Panc1 (cell line): ENCODE measurements at regions not wholly inside any gene's neighbourhood (a gene's known extent, or its start where the extent isn't known, plus 50 kb on each side); places are given as distances from the start of the nearest gene placed in this dataset.

Experiments
- ATAC-seq: fragments of 200-7000 bp; cut with Tn5 transposase; 2 replicates; pipeline ENCODE4 v1.9.1; 2020; ENCODE audit warnings: mild to moderate bottlenecking, moderate library complexity
- BruUV-seq: library from RNA; stranded (reverse); fragments of 400-500 nt; replicated peaks from 2 replicates; lab custom pipeline; 2021; lab: Mats Ljungman, UMichigan
- CTCF ChIA-PET: fragments of 300-600 bp; sonication (Branson Sonifier 250); formaldehyde crosslinking; loops from one replicate; lab custom pipeline; 2022; ENCODE audit warnings: antibody characterized with exemption; lab: Charles Lee
- POLR2A ChIA-PET: fragments of 300-600 bp; sonication (Branson Sonifier 250); formaldehyde crosslinking; loops from one replicate; lab custom pipeline; 2022; ENCODE audit warnings: antibody characterized with exemption; lab: Charles Lee
- DNase-seq: peaks from one replicate; pipeline ENCODE4 v3.0.0-alpha.2; 2010; ENCODE audit warnings: low read depth, low spot score
- H3K27ac ChIP-seq: 2 replicates; pipeline ENCODE4 v1.5.1; 2011; ENCODE audit warnings: mild to moderate bottlenecking, low read length, inconsistent platforms
- H3K27me3 ChIP-seq: fragments of 200-500 bp; sonication (Bioruptor generic); 2 replicates; pipeline ENCODE4 v1.6.0; 2014; ENCODE audit warnings: low read length, inconsistent platforms; ENCODE audit not compliant: control insufficient read depth, insufficient read depth
- H3K36me3 ChIP-seq: fragments of 200-500 bp; sonication (Bioruptor generic); 2 replicates; pipeline ENCODE4 v1.5.1; 2014; ENCODE audit warnings: inconsistent platforms, mild to moderate bottlenecking, low read length, moderate library complexity; ENCODE audit not compliant: control insufficient read depth, insufficient read depth
- H3K4me1 ChIP-seq: 2 replicates; pipeline ENCODE4 v1.5.1; 2011; ENCODE audit warnings: inconsistent platforms, mild to moderate bottlenecking, low read length, moderate library complexity; ENCODE audit not compliant: control insufficient read depth, insufficient read depth
- H3K4me3 ChIP-seq, 2 experiments: 2 replicates each; pipeline ENCODE4 v1.5.1; 2011 to 2012; ENCODE audit warnings: low read depth in 2 of 2, low read length in 2 of 2, mild to moderate bottlenecking in 2 of 2, inconsistent platforms in 1 of 2, moderate library complexity in 1 of 2
- H3K9me3 ChIP-seq: fragments of 200-500 bp; sonication (Bioruptor generic); 2 replicates; pipeline ENCODE4 v1.5.1; 2014; ENCODE audit warnings: low read depth, mild to moderate bottlenecking, inconsistent platforms, low read length, moderate library complexity; ENCODE audit not compliant: control insufficient read depth, insufficient read depth
- POLR2AphosphoS5 ChIP-seq: IDR thresholded peaks from 2 replicates; pipeline ENCODE4 v1.6.1; 2012; ENCODE audit warnings: mild to moderate bottlenecking, low read depth, low read length, moderate library complexity
- SIN3A ChIP-seq: IDR thresholded peaks from 2 replicates; pipeline ENCODE4 v1.6.1; 2012; ENCODE audit warnings: low read depth, mild to moderate bottlenecking, low read length, moderate library complexity, borderline replicate concordance; ENCODE audit not compliant: insufficient read depth
- TCF7L2 ChIP-seq: IDR thresholded peaks from 2 replicates; pipeline ENCODE4 v1.6.1; 2011; ENCODE audit warnings: mild to moderate bottlenecking, low read depth, low read length, inconsistent platforms
- in situ Hi-C: cut with HindIII; loops from 2 replicates; pipeline ENCODE4 v1.10.0; 2016; ENCODE audit warnings: low sequenced_read_pairs, low pct_unique_long_range_greater_than_20kb
- intact Hi-C: fragments of 100-400 bp; cut with micrococcal nuclease; formaldehyde crosslinking; loops from one replicate; pipeline ENCODE4 v1.10.0; 2022; ENCODE audit not compliant: unreplicated experiment
- TF ChIP-seq, protein P1 (sequence below), 2 experiments: IDR thresholded peaks; 2 replicates each; pipeline ENCODE4 v1.6.1; 2011 to 2012; ENCODE audit warnings: low read depth in 2 of 2, control low read depth in 1 of 2, low read length in 1 of 2, mild to moderate bottlenecking in 1 of 2, moderate library complexity in 1 of 2; ENCODE audit not compliant: insufficient read depth in 1 of 2
- TF ChIP-seq, protein P2 (sequence below): fragments of 450-650 bp; IDR thresholded peaks from 2 replicates; pipeline ENCODE4 v1.5.1; 2017; ENCODE audit warnings: mild to moderate bottlenecking

- ATAC-seq (no peak), DNase-seq (no peak)
- no peak overlapping the region for H3K4me3 ChIP-seq
- TF ChIP-seq, protein P1, sequence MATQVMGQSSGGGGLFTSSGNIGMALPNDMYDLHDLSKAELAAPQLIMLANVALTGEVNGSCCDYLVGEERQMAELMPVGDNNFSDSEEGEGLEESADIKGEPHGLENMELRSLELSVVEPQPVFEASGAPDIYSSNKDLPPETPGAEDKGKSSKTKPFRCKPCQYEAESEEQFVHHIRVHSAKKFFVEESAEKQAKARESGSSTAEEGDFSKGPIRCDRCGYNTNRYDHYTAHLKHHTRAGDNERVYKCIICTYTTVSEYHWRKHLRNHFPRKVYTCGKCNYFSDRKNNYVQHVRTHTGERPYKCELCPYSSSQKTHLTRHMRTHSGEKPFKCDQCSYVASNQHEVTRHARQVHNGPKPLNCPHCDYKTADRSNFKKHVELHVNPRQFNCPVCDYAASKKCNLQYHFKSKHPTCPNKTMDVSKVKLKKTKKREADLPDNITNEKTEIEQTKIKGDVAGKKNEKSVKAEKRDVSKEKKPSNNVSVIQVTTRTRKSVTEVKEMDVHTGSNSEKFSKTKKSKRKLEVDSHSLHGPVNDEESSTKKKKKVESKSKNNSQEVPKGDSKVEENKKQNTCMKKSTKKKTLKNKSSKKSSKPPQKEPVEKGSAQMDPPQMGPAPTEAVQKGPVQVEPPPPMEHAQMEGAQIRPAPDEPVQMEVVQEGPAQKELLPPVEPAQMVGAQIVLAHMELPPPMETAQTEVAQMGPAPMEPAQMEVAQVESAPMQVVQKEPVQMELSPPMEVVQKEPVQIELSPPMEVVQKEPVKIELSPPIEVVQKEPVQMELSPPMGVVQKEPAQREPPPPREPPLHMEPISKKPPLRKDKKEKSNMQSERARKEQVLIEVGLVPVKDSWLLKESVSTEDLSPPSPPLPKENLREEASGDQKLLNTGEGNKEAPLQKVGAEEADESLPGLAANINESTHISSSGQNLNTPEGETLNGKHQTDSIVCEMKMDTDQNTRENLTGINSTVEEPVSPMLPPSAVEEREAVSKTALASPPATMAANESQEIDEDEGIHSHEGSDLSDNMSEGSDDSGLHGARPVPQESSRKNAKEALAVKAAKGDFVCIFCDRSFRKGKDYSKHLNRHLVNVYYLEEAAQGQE (IDR thresholded peaks at IDR 0.05; ENCODE audit: insufficient read depth in 1 of 2, low read depth in 2 of 2, low read length in 1 of 2): no peak
- TF ChIP-seq SIN3A (no peak), TCF7L2 (no peak), POLR2AphosphoS5 (no peak)
- TF ChIP-seq, protein P2, sequence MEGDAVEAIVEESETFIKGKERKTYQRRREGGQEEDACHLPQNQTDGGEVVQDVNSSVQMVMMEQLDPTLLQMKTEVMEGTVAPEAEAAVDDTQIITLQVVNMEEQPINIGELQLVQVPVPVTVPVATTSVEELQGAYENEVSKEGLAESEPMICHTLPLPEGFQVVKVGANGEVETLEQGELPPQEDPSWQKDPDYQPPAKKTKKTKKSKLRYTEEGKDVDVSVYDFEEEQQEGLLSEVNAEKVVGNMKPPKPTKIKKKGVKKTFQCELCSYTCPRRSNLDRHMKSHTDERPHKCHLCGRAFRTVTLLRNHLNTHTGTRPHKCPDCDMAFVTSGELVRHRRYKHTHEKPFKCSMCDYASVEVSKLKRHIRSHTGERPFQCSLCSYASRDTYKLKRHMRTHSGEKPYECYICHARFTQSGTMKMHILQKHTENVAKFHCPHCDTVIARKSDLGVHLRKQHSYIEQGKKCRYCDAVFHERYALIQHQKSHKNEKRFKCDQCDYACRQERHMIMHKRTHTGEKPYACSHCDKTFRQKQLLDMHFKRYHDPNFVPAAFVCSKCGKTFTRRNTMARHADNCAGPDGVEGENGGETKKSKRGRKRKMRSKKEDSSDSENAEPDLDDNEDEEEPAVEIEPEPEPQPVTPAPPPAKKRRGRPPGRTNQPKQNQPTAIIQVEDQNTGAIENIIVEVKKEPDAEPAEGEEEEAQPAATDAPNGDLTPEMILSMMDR: no peak
- no peaks in the 10 kb centered on the region for H3K9me3 ChIP-seq
- H3K36me3 ChIP-seq: no peaks in the 10 kb centered on the region
- H3K4me1 ChIP-seq: no peaks in the 10 kb centered on the region
- no peak overlapping the region for H3K27ac ChIP-seq
- ChIA-PET CTCF (no interaction called here), POLR2A (no interaction called here)
- intact Hi-C loops: no loop called here
- no peaks in the 10 kb centered on the region for H3K27me3 ChIP-seq
- in situ Hi-C loops: no loop called here
- no TSS peak for BruUV-seq
These were observed 549.4 kb downstream of the TLL1 start for GRCh38 chr4:166422475-166422874.

DNA sequence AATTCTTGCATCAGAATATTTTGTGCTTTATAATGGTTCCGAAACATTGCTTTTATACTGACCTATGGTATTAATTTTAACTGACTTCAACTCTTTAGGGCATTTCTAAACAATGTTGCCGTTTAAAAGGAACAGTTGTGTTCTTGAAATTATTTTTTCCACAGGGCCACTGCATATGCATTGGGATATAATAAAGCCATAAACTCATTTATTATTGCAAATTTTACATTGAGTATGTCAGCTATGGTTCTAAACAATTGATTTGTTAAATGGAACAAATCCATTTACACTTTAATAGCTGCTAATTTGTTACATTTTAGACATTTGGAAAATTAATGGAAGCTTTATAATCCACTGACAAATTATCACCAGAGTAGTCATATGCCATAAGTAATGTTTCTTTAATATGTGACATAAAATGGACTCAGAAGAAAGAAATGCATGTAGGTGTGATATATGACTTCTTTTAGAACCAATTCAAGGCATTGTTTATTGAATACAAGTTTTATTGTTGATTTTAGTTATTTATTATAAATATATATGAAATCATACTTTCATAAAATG lies 553.3 kb downstream of the TLL1 start:
- DNase-seq: no peak
- Histone ChIP-seq H3K4me3 (no peak overlapping the region), H3K4me1 (no peaks in the 10 kb centered on the region), H3K27ac (no peak overlapping the region), H3K36me3 (no peaks in the 10 kb centered on the region), H3K27me3 (no peaks in the 10 kb centered on the region), H3K9me3 (no peaks in the 10 kb centered on the region)
- in situ Hi-C loops (no loop called here), intact Hi-C loops (no loop called here)
- CTCF ChIA-PET: no interaction called here
- no peak for ATAC-seq
- POLR2A ChIA-PET: no interaction called here
- TF ChIP-seq TCF7L2 (no peak), SIN3A (no peak), POLR2AphosphoS5 (no peak)
- TF ChIP-seq, protein P2: no peak
- TF ChIP-seq, protein P1 (IDR thresholded peaks at IDR 0.05; ENCODE audit: insufficient read depth in 1 of 2, low read depth in 2 of 2, low read length in 1 of 2): no peak
- BruUV-seq: no TSS peak
